B cell (primary cell): ENCODE measurements at regions not wholly inside any gene's neighbourhood (a gene's known extent, or its start where the extent isn't known, plus 50 kb on each side); places are given as distances from the start of the nearest gene placed in this dataset.

ENCODE experiments used
- ATAC-seq: fragments of 200-7000 bp; cut with Tn5 transposase; one replicate; pipeline ENCODE4 v1.10.0; 2021; ENCODE audit warnings: low read depth, mild to moderate bottlenecking, moderate number of reproducible peaks, moderate library complexity
- CTCF ChIA-PET: fragments of 350-600 bp; sonication (Branson Sonifier 250); formaldehyde crosslinking; loops from one replicate; lab custom pipeline; 2021; ENCODE audit warnings: antibody characterized with exemption, inconsistent platforms; lab: Charles Lee
- POLR2A ChIA-PET: fragments of 350-600 bp; sonication (Branson Sonifier 250); formaldehyde crosslinking; loops from one replicate; lab custom pipeline; 2021; ENCODE audit warnings: antibody characterized with exemption; lab: Charles Lee
- DNase-seq: peaks from one replicate; pipeline ENCODE4 v3.0.0; 2013
- H2AFZ ChIP-seq: 2 replicates; pipeline ENCODE4 v1.6.1; 2012; ENCODE audit warnings: mild to moderate bottlenecking, low read depth, low read length; ENCODE audit not compliant: insufficient read depth, poor library complexity, severe bottlenecking
- H3K27ac ChIP-seq, 2 donors: 1 replicate in 1 of 2; 2 replicates in 1 of 2; pipeline ENCODE4 v1.5.1; 2012 to 2013; ENCODE audit warnings: low read length in 2 of 2, mild to moderate bottlenecking in 2 of 2, moderate library complexity in 1 of 2
- H3K27me3 ChIP-seq, 4 experiments: fragments of 200-600 bp in 1 of 4; sonication (generic) in 1 of 4; replicated peaks in 1 of 4; 1 replicate in 2 of 4; 2 replicates in 2 of 4; pipeline versions ENCODE4 v1.6.1 to v1.7.0; 2013 to 2016; ENCODE audit warnings: low read length in 3 of 4, mild to moderate bottlenecking in 2 of 4, mixed read lengths in 1 of 4, moderate library complexity in 1 of 4; ENCODE audit not compliant: insufficient read depth in 4 of 4, control insufficient read depth in 3 of 4; ENCODE audit errors: control extremely low read depth in 1 of 4
- H3K36me3 ChIP-seq, 2 experiments: replicated peaks in 1 of 2; 1 replicate in 1 of 2; 2 replicates in 1 of 2; pipeline versions ENCODE4 v1.6.1 to v1.7.1; 2013; ENCODE audit warnings: low read length in 1 of 2; ENCODE audit not compliant: insufficient read depth in 2 of 2, control insufficient read depth in 1 of 2; ENCODE audit errors: control extremely low read depth in 1 of 2, extremely low read depth in 1 of 2
- H3K4me1 ChIP-seq, 2 donors: fragments of 200-600 bp in 1 of 2; sonication (generic) in 1 of 2; 1 replicate in 1 of 2; 2 replicates in 1 of 2; pipeline versions ENCODE4 v1.5.1 to v1.6.1; 2013 to 2017; ENCODE audit warnings: low read length in 2 of 2; ENCODE audit not compliant: control insufficient read depth in 2 of 2, insufficient read depth in 2 of 2
- H3K4me2 ChIP-seq: replicated peaks from 2 replicates; pipeline ENCODE3; 2012; ENCODE audit warnings: mild to moderate bottlenecking, low read depth, low read length; ENCODE audit not compliant: poor library complexity, severe bottlenecking
- H3K4me3 ChIP-seq, 5 experiments: fragments of 200-600 bp in 1 of 5; sonication (generic) in 1 of 5; 1 replicate in 3 of 5; 2 replicates in 2 of 5; pipeline versions ENCODE4 v1.5.1 to v1.7.0; 2011 to 2016; ENCODE audit warnings: low read length in 4 of 5, mild to moderate bottlenecking in 4 of 5, low read depth in 2 of 5, control low read depth in 1 of 5, moderate library complexity in 1 of 5; ENCODE audit not compliant: insufficient read depth in 1 of 5; ENCODE audit errors: control extremely low read depth in 1 of 5, extremely low read depth in 1 of 5
- H3K79me2 ChIP-seq: fragments of 200-600 bp; sonication (generic); one replicate; pipeline ENCODE4 v1.6.0; 2016; ENCODE audit warnings: low read length; ENCODE audit not compliant: control insufficient read depth, insufficient read depth
- H3K9ac ChIP-seq: fragments of 200-600 bp; sonication (generic); 2 replicates; pipeline ENCODE4 v1.6.1; 2017; ENCODE audit warnings: mild to moderate bottlenecking, low read length, moderate library complexity
- H3K9me3 ChIP-seq, 3 donors: one replicate each; pipeline versions ENCODE4 v1.6.1 to v1.7.1; 2013; ENCODE audit warnings: low read length in 2 of 3; ENCODE audit not compliant: control insufficient read depth in 2 of 3, insufficient read depth in 1 of 3; ENCODE audit errors: control extremely low read depth in 1 of 3
- H4K20me1 ChIP-seq: 2 replicates; pipeline ENCODE4 v1.6.0; 2012; ENCODE audit warnings: mild to moderate bottlenecking, low read length; ENCODE audit not compliant: insufficient read depth, control insufficient read depth, poor library complexity, severe bottlenecking
- H3K27ac Mint-ChIP-seq: one replicate; pipeline ENCODE4 v1.8.0; 2021; ENCODE audit warnings: mixed read lengths
- H3K27me3 Mint-ChIP-seq: one replicate; pipeline ENCODE4 v1.8.0; 2021; ENCODE audit warnings: mixed read lengths
- H3K4me1 Mint-ChIP-seq: one replicate; pipeline ENCODE4 v1.8.0; 2021; ENCODE audit warnings: mixed read lengths
- H3K4me3 Mint-ChIP-seq: one replicate; pipeline ENCODE4 v1.8.0; 2021; ENCODE audit warnings: mixed read lengths
- H3K9me3 Mint-ChIP-seq: one replicate; pipeline ENCODE4 v1.8.0; 2022; ENCODE audit warnings: mixed read lengths; ENCODE audit not compliant: insufficient read depth
- CTCF ChIP-seq: fragments of 200-600 bp; IDR thresholded peaks from one replicate; pipeline ENCODE4 v1.8.0; 2022; ENCODE audit warnings: antibody characterized with exemption, mild to moderate bottlenecking
- EZH2 ChIP-seq: IDR thresholded peaks from 2 replicates; pipeline ENCODE4 v1.6.1; 2012; ENCODE audit warnings: borderline replicate concordance, low read depth, mild to moderate bottlenecking, moderate library complexity, low read length; ENCODE audit not compliant: insufficient read depth, poor library complexity, severe bottlenecking
- WGBS: methylation state at CpG from one replicate; pipeline ENCODE4 v1.1.5; 2013; ENCODE audit warnings: missing lambda C conversion rate; ENCODE audit not compliant: insufficient coverage; 5-methylcytosine and 5-hydroxymethylcytosine counted together
- intact Hi-C: fragments of 100-400 bp; cut with micrococcal nuclease; formaldehyde crosslinking; loops from one replicate; pipeline ENCODE4 v1.10.0; 2022

DNA sequence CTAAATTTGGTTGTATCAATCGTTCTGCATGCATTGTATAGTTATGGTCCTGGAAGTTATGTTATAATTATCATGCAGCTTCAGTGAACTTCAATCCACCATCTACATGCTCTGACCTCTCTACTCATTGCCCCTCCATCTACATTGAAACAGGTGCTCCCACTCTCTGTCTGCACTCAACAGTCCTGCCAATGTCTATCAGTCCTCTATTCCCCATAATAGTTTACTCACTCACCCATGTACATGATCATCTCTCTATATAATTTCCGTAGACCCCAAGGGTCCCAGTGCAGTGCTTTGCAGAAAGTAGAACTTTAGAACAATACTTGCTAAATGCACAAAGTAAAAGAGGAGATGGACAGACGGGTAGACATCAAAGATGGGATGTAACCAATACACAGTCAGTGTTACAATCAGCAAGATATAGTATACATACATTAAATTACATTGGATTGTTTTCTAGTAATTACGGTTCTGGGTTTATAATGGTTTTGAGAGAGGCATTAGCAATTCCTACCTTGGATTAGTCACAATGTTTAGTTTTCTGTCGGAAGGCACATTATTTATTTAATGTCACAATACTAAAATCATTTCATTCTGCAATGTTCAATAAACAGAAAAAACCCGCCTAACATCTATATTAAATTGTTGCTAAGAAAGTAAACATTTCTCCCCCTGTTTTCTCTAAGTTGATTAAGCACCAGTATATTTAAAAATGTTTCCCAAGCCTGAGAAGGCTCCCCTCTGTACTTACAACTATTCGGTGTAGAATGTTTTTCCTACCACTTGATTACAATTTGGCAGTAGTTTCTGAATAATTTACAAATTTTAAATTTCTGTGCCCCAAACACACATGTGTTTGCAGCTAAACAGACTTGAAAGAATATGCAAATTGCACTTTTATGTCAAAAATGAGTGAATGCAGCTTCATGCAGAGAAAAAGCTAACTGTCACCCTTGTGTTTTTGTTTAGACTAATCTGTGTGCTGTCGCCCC is 94.4 kb upstream of the SIX2 start:
- Histone ChIP-seq H3K79me2 (no peaks in the 10 kb centered on the region), H3K9me3 (no peaks in the 10 kb centered on the region), H4K20me1 (no peaks in the 10 kb centered on the region), H3K27ac (no peak overlapping the region), H3K4me1 (no peaks in the 10 kb centered on the region), H3K4me2 (no peak overlapping the region), H3K4me3 (no peak overlapping the region), H2AFZ (no peak overlapping the region), H3K36me3 (no peaks in the 10 kb centered on the region), H3K27me3 (peaks cover 0 to 5% (median 0%) of the 10 kb centered on the region in 4 experiments), H3K9ac (no peak overlapping the region)
- 100% methylated on average over 1 of the region's 8 CpGs for WGBS
- no peaks in the 10 kb centered on the region for H3K4me1 Mint-ChIP-seq
- peaks cover 8% of the 10 kb centered on the region for H3K9me3 Mint-ChIP-seq
- no peak overlapping the region for H3K4me3 Mint-ChIP-seq
- ChIA-PET POLR2A (no interaction called here), CTCF (no interaction called here)
- DNase-seq (no peak), ATAC-seq (no peak)
- peaks cover 17% of the 10 kb centered on the region for H3K27me3 Mint-ChIP-seq
- no peak for TF ChIP-seq CTCF
- no peak for TF ChIP-seq EZH2
- no peak overlapping the region for H3K27ac Mint-ChIP-seq
- intact Hi-C loops: no loop called here

DNA sequence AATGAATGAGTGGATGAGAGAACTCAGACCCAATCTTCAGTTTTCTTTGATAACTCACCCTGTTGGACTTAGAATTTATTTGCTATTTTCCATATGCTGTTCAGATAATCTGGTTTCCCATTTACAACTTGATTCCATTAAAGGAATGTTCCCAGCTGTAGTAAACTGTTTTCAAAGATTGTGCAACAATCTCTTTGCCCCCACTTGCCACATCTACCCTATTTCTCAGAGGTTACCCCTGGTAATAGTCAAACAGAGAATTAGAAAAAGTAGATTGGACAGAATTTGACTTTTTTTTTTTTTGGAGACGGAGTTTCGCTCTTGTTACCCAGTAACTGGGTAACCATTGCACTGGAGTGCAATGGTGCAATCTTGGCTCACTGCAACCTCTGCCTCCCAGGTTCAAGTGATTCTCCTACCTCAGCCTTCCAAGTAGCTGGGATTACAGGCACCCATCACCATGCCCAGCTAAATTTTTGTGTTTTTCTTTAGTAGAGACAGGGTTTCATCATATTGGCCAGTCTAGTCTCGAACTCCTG is 93.4 kb upstream of the SIX2 start:
- Histone ChIP-seq H4K20me1 (no peaks in the 10 kb centered on the region), H3K27ac (no peak overlapping the region), H3K79me2 (no peaks in the 10 kb centered on the region), H3K36me3 (no peaks in the 10 kb centered on the region), H3K4me1 (no peaks in the 10 kb centered on the region), H3K27me3 (peaks cover 0 to 5% (median 0%) of the 10 kb centered on the region in 4 experiments), H3K4me2 (no peak overlapping the region), H3K4me3 (no peak overlapping the region), H3K9me3 (no peaks in the 10 kb centered on the region), H3K9ac (no peak overlapping the region), H2AFZ (no peak overlapping the region)
- H3K4me3 Mint-ChIP-seq: no peak overlapping the region
- ChIA-PET CTCF (no interaction called here), POLR2A (no interaction called here)
- WGBS: 100% methylated on average over 2 of the region's 3 CpGs
- no peaks in the 10 kb centered on the region for H3K4me1 Mint-ChIP-seq
- DNase-seq: no peak
- H3K9me3 Mint-ChIP-seq: peaks cover 8% of the 10 kb centered on the region
- intact Hi-C loops: no loop called here
- H3K27me3 Mint-ChIP-seq: peaks cover 18% of the 10 kb centered on the region
- no peak overlapping the region for H3K27ac Mint-ChIP-seq
- TF ChIP-seq CTCF: no peak
- no peak for TF ChIP-seq EZH2
- no peak for ATAC-seq
